OCI-LY1 (cell line): ENCODE measurements at regions not wholly inside any gene's neighbourhood (a gene's known extent, or its start where the extent isn't known, plus 50 kb on each side); places are given as distances from the start of the nearest gene placed in this dataset.

Source experiments
- H2AFZ ChIP-seq: fragments of 200-600 bp; sonication (generic), shearing (Covaris generic); 2 replicates; pipeline ENCODE4 v1.6.0; 2014; ENCODE audit warnings: antibody characterized with exemption, mild to moderate bottlenecking, low read length
- H3F3A ChIP-seq: fragments of 200-600 bp; sonication (generic), shearing (Covaris generic); 2 replicates; pipeline ENCODE4 v1.6.0; 2014; ENCODE audit warnings: mild to moderate bottlenecking, antibody characterized with exemption, low read length, moderate library complexity; ENCODE audit not compliant: insufficient read depth
- H3K27ac ChIP-seq: fragments of 200-600 bp; sonication (generic); 2 replicates; pipeline ENCODE4 v1.5.1; 2014; ENCODE audit warnings: low read length, mixed run types, mild to moderate bottlenecking, low read depth; ENCODE audit not compliant: poor library complexity, severe bottlenecking
- H3K27me3 ChIP-seq: fragments of 200-600 bp; sonication (generic); 2 replicates; pipeline ENCODE4 v1.6.0; 2014; ENCODE audit warnings: antibody characterized with exemption, mild to moderate bottlenecking, low read length, moderate library complexity; ENCODE audit not compliant: insufficient read depth
- H3K36me3 ChIP-seq: fragments of 200-600 bp; sonication (generic); 2 replicates; pipeline ENCODE4 v1.6.1; 2014; ENCODE audit warnings: mild to moderate bottlenecking, antibody characterized with exemption, low read length, moderate library complexity, mixed read lengths; ENCODE audit not compliant: insufficient read depth
- H3K4me1 ChIP-seq: fragments of 200-600 bp; sonication (generic); 2 replicates; pipeline ENCODE4 v1.5.1; 2014; ENCODE audit warnings: mild to moderate bottlenecking, low read length, moderate library complexity; ENCODE audit not compliant: insufficient read depth, severe bottlenecking
- H3K4me2 ChIP-seq: fragments of 200-600 bp; sonication (generic), shearing (Covaris generic); 2 replicates; pipeline ENCODE4 v1.6.1; 2014; ENCODE audit warnings: low read length
- H3K4me3 ChIP-seq: fragments of 200-600 bp; sonication (generic); 2 replicates; pipeline ENCODE4 v1.5.1; 2014; ENCODE audit warnings: low read length, low read depth, mild to moderate bottlenecking, mixed read lengths; ENCODE audit not compliant: poor library complexity, severe bottlenecking
- H3K79me2 ChIP-seq: fragments of 200-600 bp; shearing (Covaris generic); 2 replicates; pipeline ENCODE4 v1.6.1; 2016; ENCODE audit warnings: mixed run types, low read length, mixed read lengths; ENCODE audit not compliant: insufficient read depth
- H3K9ac ChIP-seq: fragments of 200-600 bp; sonication (generic), shearing (Covaris generic); 2 replicates; pipeline ENCODE4 v1.6.1; 2014; ENCODE audit warnings: mild to moderate bottlenecking, low read length, mixed read lengths
- H3K9me2 ChIP-seq: fragments of 200-600 bp; sonication (generic), shearing (Covaris generic); 2 replicates; pipeline ENCODE4 v1.6.1; 2014; ENCODE audit warnings: low read depth, mild to moderate bottlenecking, low read length, mixed read lengths
- H3K9me3 ChIP-seq: fragments of 200-600 bp; shearing (Covaris generic); 2 replicates; pipeline ENCODE4 v1.6.1; 2014; ENCODE audit warnings: low read length, mixed read lengths
- H4K20me1 ChIP-seq: fragments of 200-600 bp; sonication (generic), shearing (Covaris generic); 2 replicates; pipeline ENCODE4 v1.6.0; 2016; ENCODE audit warnings: mild to moderate bottlenecking, low read length; ENCODE audit not compliant: insufficient read depth
- CTCF ChIP-seq: fragments of 200-600 bp; sonication (generic), shearing (Covaris generic); IDR thresholded peaks from 2 replicates; pipeline ENCODE4 v1.5.1; 2017; ENCODE audit warnings: mild to moderate bottlenecking, antibody characterized with exemption, low read length, moderate library complexity, mixed read lengths
- EZH2 ChIP-seq: fragments of 200-600 bp; sonication (generic), shearing (Covaris generic); IDR thresholded peaks from 2 replicates; pipeline ENCODE4 v1.8.0; 2017; ENCODE audit warnings: borderline replicate concordance, mixed run types, mild to moderate bottlenecking, antibody characterized with exemption, low read length, moderate library complexity, mixed read lengths

GRCh38 chr20:37638527-37638926 lies 55.3 kb upstream of the CTNNBL1 start:
- no peak overlapping the region for H3K9ac ChIP-seq
- H3K27me3 ChIP-seq, result 0 out of 2 replicates have a peak, but pooled peaks cover 6% of the 10 kb centered on the region
- H3K9me2 ChIP-seq, result no peaks in the 10 kb centered on the region
- no peak overlapping the region for H3K4me3 ChIP-seq
- H3K36me3 ChIP-seq, result no peaks in the 10 kb centered on the region
- no peaks in the 10 kb centered on the region for H3K4me1 ChIP-seq
- H3K4me2 ChIP-seq, result no peak overlapping the region
- H3K79me2 ChIP-seq, result no peaks in the 10 kb centered on the region
- no peaks in the 10 kb centered on the region for H3F3A ChIP-seq
- no peaks in the 10 kb centered on the region for H4K20me1 ChIP-seq
- H2AFZ ChIP-seq, result no peak overlapping the region
- TF ChIP-seq CTCF, result no peak
- no peak for TF ChIP-seq EZH2
- H3K9me3 ChIP-seq, result no peaks in the 10 kb centered on the region
- no peak overlapping the region for H3K27ac ChIP-seq

GRCh38 chr20:37636977-37637376 lies 56.9 kb upstream of the CTNNBL1 start:
- no peak overlapping the region for H3K9ac ChIP-seq
- no peaks in the 10 kb centered on the region for H3K9me2 ChIP-seq
- H3K36me3 ChIP-seq, result no peaks in the 10 kb centered on the region
- 0 out of 2 replicates have a peak, but pooled peaks cover 1% of the 10 kb centered on the region for H3K27me3 ChIP-seq
- no peak overlapping the region for H2AFZ ChIP-seq
- H3K9me3 ChIP-seq, result no peaks in the 10 kb centered on the region
- no peak overlapping the region for H3K4me3 ChIP-seq
- H3K27ac ChIP-seq, result no peak overlapping the region
- H3K4me1 ChIP-seq, result no peaks in the 10 kb centered on the region
- no peaks in the 10 kb centered on the region for H3K79me2 ChIP-seq
- no peaks in the 10 kb centered on the region for H3F3A ChIP-seq
- H4K20me1 ChIP-seq, result no peaks in the 10 kb centered on the region
- H3K4me2 ChIP-seq, result no peak overlapping the region
- no peak for TF ChIP-seq CTCF
- no peak for TF ChIP-seq EZH2

- no peaks in the 10 kb centered on the region for H4K20me1 ChIP-seq
- H3K9me2 ChIP-seq, result no peaks in the 10 kb centered on the region
- H3K27ac ChIP-seq, result no peak overlapping the region
- no peaks in the 10 kb centered on the region for H3K4me1 ChIP-seq
- TF ChIP-seq EZH2, result no peak
- TF ChIP-seq CTCF, result no peak
- no peak overlapping the region for H2AFZ ChIP-seq
- no peak overlapping the region for H3K4me3 ChIP-seq
- H3K27me3 ChIP-seq, result no peaks in the 10 kb centered on the region
- no peaks in the 10 kb centered on the region for H3F3A ChIP-seq
- no peaks in the 10 kb centered on the region for H3K36me3 ChIP-seq
- no peak overlapping the region for H3K4me2 ChIP-seq
- no peak overlapping the region for H3K9ac ChIP-seq
- H3K79me2 ChIP-seq, result no peaks in the 10 kb centered on the region
- H3K9me3 ChIP-seq, result no peaks in the 10 kb centered on the region
These were observed 57.4 kb upstream of the CTNNBL1 start for GRCh38 chr20:37636212-37636975.
